Tibial nerve (tissue), 3 donors: ENCODE measurements at regions not wholly inside any gene's neighbourhood (a gene's known extent, or its start where the extent isn't known, plus 50 kb on each side); places are given as distances from the start of the nearest gene placed in this dataset.

Experiments used
- EP300 ChIP-seq, 2 donors: sonication (generic); formaldehyde crosslinking; IDR thresholded peaks; one replicate each; pipeline ENCODE4 v1.6.1; 2017; ENCODE audit warnings: antibody characterized with exemption in 2 of 2, mild to moderate bottlenecking in 1 of 2
- POLR2A ChIP-seq, 2 donors: fragments of 450-650 bp; IDR thresholded peaks; one replicate each; pipeline ENCODE4 v1.6.1; 2017; ENCODE audit warnings: antibody characterized with exemption in 2 of 2, mild to moderate bottlenecking in 2 of 2, moderate library complexity in 2 of 2

DNA sequence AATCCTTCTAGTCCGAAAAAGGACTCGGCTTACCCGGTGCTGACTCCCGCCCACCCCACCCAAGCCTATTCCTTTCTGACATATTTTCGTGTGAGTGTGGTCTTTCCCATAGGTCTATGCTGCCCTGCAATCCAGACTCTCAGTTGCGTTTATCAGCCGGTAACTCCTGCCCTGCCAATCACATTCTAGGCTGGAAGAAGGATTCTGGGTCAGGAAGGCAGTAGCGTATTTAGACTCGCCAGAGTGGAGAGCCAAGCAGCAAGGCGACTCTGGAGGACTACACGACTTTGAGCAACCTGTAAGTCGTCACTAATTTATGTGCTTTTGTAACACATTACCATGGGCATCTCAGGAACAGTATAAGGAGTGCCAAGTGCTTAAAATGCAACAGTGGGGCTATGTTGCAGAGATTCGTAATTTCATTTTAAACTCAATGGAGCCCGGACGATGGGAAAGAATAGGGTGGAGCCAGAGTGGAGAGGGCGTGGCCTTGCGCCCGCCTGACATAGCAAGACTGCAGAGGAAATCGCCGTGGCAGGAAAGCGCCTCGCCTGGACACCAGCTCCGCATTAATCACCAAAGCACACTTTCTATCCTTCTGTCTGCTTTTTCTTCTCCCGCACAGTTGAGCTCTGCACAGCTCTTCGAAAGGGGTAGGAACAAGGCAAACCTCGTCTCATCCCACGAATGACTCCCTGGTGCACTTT, 1044.2 kb downstream of the AGBL1 start:
- TF ChIP-seq EP300 (IDR thresholded peaks at IDR 0.05) (no peak), POLR2A (IDR thresholded peaks at IDR 0.05) (no peak)
